ENCODE measurements at regions not wholly inside any gene's neighbourhood (a gene's known extent, or its start where the extent isn't known, plus 50 kb on each side); places are given as distances from the start of the nearest gene placed in this dataset.

- Histone ChIP-seq H3K4me1 (no peaks in the 10 kb centered on the region), H3K36me3 (no peaks in the 10 kb centered on the region), H3K27me3 (no peaks in the 10 kb centered on the region), H3K27ac (no peak overlapping the region), H3K9me3 (no peaks in the 10 kb centered on the region), H3K4me3 (no peak overlapping the region)
- TF ChIP-seq EP300 (IDR thresholded peaks at IDR 0.05), result no peak
- no peak for TF ChIP-seq POLR2AphosphoS5 (IDR thresholded peaks at IDR 0.05)
- TF ChIP-seq POLR2A (IDR thresholded peaks at IDR 0.05), result no peak
- TF ChIP-seq CTCF (IDR thresholded peaks at IDR 0.05), result no peak
- 100% methylated on average over 1 of the region's 3 CpGs; no CpG with 5 or more reads in 1 of the 2 donors for WGBS, 2 donors (ENCODE audit: low coverage in 1 of 2)
- ATAC-seq, result no peak
Measured at GRCh38 chrX:46262304-46262703, 282.9 kb downstream of the ZNF674 start.

- 86% methylated on average over 1 of the region's 1 CpG; no CpG with 5 or more reads in 1 of the 2 donors for WGBS, 2 donors (ENCODE audit: low coverage in 1 of 2)
- H3K27me3 ChIP-seq, result no peaks in the 10 kb centered on the region
- H3K9me3 ChIP-seq, result no peaks in the 10 kb centered on the region
- H3K27ac ChIP-seq, result no peak overlapping the region
- no peak overlapping the region for H3K4me3 ChIP-seq
- no peaks in the 10 kb centered on the region for H3K36me3 ChIP-seq
- no peak for ATAC-seq
- H3K4me1 ChIP-seq, result no peaks in the 10 kb centered on the region
- no peak for TF ChIP-seq CTCF (IDR thresholded peaks at IDR 0.05)
- no peak for TF ChIP-seq EP300 (IDR thresholded peaks at IDR 0.05)
- no peak for TF ChIP-seq POLR2A (IDR thresholded peaks at IDR 0.05)
- no peak for TF ChIP-seq POLR2AphosphoS5 (IDR thresholded peaks at IDR 0.05)
Measured at GRCh38 chrX:46260499-46260898, 284.7 kb downstream of the ZNF674 start.

- no peak overlapping the region for H3K4me3 ChIP-seq
- ATAC-seq, result no peak
- no peak overlapping the region for H3K27ac ChIP-seq
- no peaks in the 10 kb centered on the region for H3K36me3 ChIP-seq
- H3K4me1 ChIP-seq, result no peaks in the 10 kb centered on the region
- no peaks in the 10 kb centered on the region for H3K9me3 ChIP-seq
- no peaks in the 10 kb centered on the region for H3K27me3 ChIP-seq
- 60% methylated on average over 1 of the region's 1 CpG; no CpG with 5 or more reads in 1 of the 2 donors for WGBS, 2 donors (ENCODE audit: low coverage in 1 of 2)
- TF ChIP-seq EP300 (IDR thresholded peaks at IDR 0.05) (no peak), POLR2AphosphoS5 (IDR thresholded peaks at IDR 0.05) (no peak), CTCF (IDR thresholded peaks at IDR 0.05) (no peak), POLR2A (IDR thresholded peaks at IDR 0.05) (no peak)
Measured at GRCh38 chrX:46258356-46258755, 286.9 kb downstream of the ZNF674 start.

- no peaks in the 10 kb centered on the region for H3K27me3 ChIP-seq
- TF ChIP-seq POLR2A (IDR thresholded peaks at IDR 0.05), result no peak
- no peak for TF ChIP-seq EP300 (IDR thresholded peaks at IDR 0.05)
- TF ChIP-seq CTCF (IDR thresholded peaks at IDR 0.05), result no peak
- no peak for TF ChIP-seq POLR2AphosphoS5 (IDR thresholded peaks at IDR 0.05)
- no peaks in the 10 kb centered on the region for H3K36me3 ChIP-seq
- WGBS, 2 donors (ENCODE audit: low coverage in 1 of 2), result 62% methylated on average over 5 of the region's 5 CpGs; no CpG with 5 or more reads in 1 of the 2 donors
- no peak overlapping the region for H3K4me3 ChIP-seq
- H3K27ac ChIP-seq, result no peak overlapping the region
- H3K9me3 ChIP-seq, result no peaks in the 10 kb centered on the region
- H3K4me1 ChIP-seq, result no peaks in the 10 kb centered on the region
- no peak for ATAC-seq
Measured at GRCh38 chrX:46257451-46257879, 287.8 kb downstream of the ZNF674 start.

GRCh38 chrX:46256875-46257274 is 288.3 kb downstream of the ZNF674 start:
- TF ChIP-seq EP300 (IDR thresholded peaks at IDR 0.05), result no peak
- TF ChIP-seq POLR2A (IDR thresholded peaks at IDR 0.05), result no peak
- TF ChIP-seq POLR2AphosphoS5 (IDR thresholded peaks at IDR 0.05), result no peak
- no peak for TF ChIP-seq CTCF (IDR thresholded peaks at IDR 0.05)
- Histone ChIP-seq H3K4me3 (no peak overlapping the region), H3K27me3 (no peaks in the 10 kb centered on the region), H3K9me3 (no peaks in the 10 kb centered on the region), H3K27ac (no peak overlapping the region), H3K4me1 (no peaks in the 10 kb centered on the region), H3K36me3 (no peaks in the 10 kb centered on the region)
- WGBS, 2 donors (ENCODE audit: low coverage in 1 of 2), result 88% methylated on average over 1 of the region's 1 CpG; no CpG with 5 or more reads in 1 of the 2 donors
- ATAC-seq, result no peak
